ENCODE measurements at regions not wholly inside any gene's neighbourhood (a gene's known extent, or its start where the extent isn't known, plus 50 kb on each side); places are given as distances from the start of the nearest gene placed in this dataset.

DNA sequence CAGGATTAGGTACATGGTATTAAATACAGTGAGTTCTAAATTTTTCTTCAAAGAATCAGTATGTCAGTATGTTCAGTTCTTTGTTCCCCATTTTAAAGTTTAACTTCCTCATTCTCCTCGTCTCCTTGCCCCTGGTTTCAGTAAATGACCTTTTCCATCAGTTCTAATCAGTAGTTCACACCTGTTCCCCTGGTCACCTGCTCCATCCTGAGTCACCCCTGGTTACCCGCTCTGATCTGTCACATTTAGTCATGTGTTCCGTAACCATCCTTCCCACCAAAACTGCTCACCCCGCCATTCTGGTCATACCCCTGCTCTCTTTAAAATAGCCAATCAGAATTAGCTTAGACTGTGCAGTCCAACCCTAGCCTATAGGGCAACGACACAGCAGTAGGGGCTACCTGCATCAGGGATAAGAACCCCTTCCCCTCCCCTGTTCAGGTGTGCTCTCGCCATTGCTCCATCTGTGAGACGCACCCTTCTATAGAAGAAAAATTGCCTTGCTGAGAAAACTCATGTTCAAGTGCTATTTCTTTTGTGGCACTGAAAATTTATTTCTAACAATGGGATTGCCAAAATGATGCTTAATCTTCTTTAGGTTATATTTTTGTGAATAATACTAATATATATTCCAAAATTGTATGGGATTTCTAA lies 181.3 kb downstream of the OR13H1 start:
- peaks cover 8% of the 10 kb centered on the region for H3K36me3 Mint-ChIP-seq (ENCODE audit: low read depth)
- POLR2A ChIA-PET: no interaction called here
- no peaks in the 10 kb centered on the region for H3K4me1 Mint-ChIP-seq
- no peak for DNase-seq
- peaks cover 9% of the 10 kb centered on the region for H3K9me3 Mint-ChIP-seq
- CTCF ChIA-PET: no interaction called here
- no peak overlapping the region for H3K27ac Mint-ChIP-seq
- no peak overlapping the region for H3K4me3 Mint-ChIP-seq
- no peaks in the 10 kb centered on the region for H3K27me3 Mint-ChIP-seq

GRCh38 chrX:131727778-131728177 lies 183.9 kb downstream of the OR13H1 start:
- Mint-ChIP-seq H3K27ac (no peak overlapping the region), H3K4me3 (no peak overlapping the region), H3K27me3 (no peaks in the 10 kb centered on the region), H3K4me1 (no peaks in the 10 kb centered on the region), H3K9me3 (peaks cover 9% of the 10 kb centered on the region), H3K36me3 (ENCODE audit: low read depth) (peaks cover 8% of the 10 kb centered on the region)
- no peak for DNase-seq
- CTCF ChIA-PET: no interaction called here
- POLR2A ChIA-PET: no interaction called here

- no peak for DNase-seq
- H3K27me3 Mint-ChIP-seq: no peaks in the 10 kb centered on the region
- H3K27ac Mint-ChIP-seq: no peak overlapping the region
- peaks cover 9% of the 10 kb centered on the region for H3K9me3 Mint-ChIP-seq
- POLR2A ChIA-PET: no interaction called here
- no peak overlapping the region for H3K4me3 Mint-ChIP-seq
- H3K36me3 Mint-ChIP-seq (ENCODE audit: low read depth): peaks cover 10% of the 10 kb centered on the region
- CTCF ChIA-PET: no interaction called here
- H3K4me1 Mint-ChIP-seq: no peaks in the 10 kb centered on the region
Measured at GRCh38 chrX:131728295-131729145, 184.6 kb downstream of the OR13H1 start.

DNA sequence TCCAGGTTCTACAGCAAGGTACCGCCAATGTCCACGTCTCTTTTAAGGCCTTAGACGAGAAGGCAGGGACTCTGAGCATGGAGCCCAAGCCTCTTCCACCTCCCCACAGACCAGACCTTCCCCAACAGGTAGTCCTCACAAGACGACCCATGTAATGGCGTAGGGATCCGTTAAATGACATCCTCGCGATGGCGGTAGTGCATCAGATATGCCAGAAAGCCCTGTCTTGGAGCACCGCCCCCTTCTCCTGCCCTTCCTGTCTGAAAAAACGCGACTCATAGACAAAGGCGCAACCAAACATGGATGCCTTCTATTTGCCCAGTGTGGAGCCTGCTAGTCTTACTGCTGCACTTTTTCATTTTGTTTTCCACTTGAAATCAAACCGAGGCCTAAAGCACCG lies 185.4 kb downstream of the OR13H1 start:
- ChIA-PET CTCF (no interaction called here), POLR2A (no interaction called here)
- Mint-ChIP-seq H3K27ac (no peak overlapping the region), H3K4me1 (no peaks in the 10 kb centered on the region), H3K4me3 (no peak overlapping the region), H3K36me3 (ENCODE audit: low read depth) (peaks cover 15% of the 10 kb centered on the region), H3K9me3 (peaks cover 9% of the 10 kb centered on the region), H3K27me3 (no peaks in the 10 kb centered on the region)
- no peak for DNase-seq

DNA sequence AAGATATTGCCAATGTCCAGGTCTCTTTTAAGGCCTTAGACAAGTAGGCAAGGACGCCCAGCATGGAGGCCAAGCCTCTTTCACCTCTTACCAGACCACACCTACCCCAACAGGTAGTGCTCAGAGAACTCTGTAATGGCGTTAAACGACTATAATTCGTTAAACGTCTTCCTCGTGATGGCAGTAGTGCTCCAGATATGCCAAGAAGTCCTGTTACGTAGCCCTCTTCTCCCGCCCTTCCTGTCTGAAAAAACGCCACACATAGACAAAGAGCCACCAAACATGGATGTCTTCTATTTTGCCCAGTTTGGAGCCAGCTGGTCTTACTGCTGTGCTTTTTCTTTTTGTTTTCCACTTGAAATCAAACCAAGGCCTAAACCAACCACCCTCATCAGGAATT lies 190.7 kb downstream of the OR13H1 start:
- peaks cover 11% of the 10 kb centered on the region for H3K36me3 Mint-ChIP-seq (ENCODE audit: low read depth)
- no peak overlapping the region for H3K4me3 Mint-ChIP-seq
- no peaks in the 10 kb centered on the region for H3K27me3 Mint-ChIP-seq
- no peak overlapping the region for H3K27ac Mint-ChIP-seq
- H3K4me1 Mint-ChIP-seq: no peaks in the 10 kb centered on the region
- POLR2A ChIA-PET: no interaction called here
- CTCF ChIA-PET: no interaction called here
- H3K9me3 Mint-ChIP-seq: peaks cover under 1% of the 10 kb centered on the region
- DNase-seq: no peak

- no peak for DNase-seq
- H3K4me3 Mint-ChIP-seq: no peak overlapping the region
- peaks cover 15% of the 10 kb centered on the region for H3K36me3 Mint-ChIP-seq (ENCODE audit: low read depth)
- peaks cover 2% of the 10 kb centered on the region for H3K9me3 Mint-ChIP-seq
- ChIA-PET POLR2A (no interaction called here), CTCF (no interaction called here)
- no peak overlapping the region for H3K27ac Mint-ChIP-seq
- H3K4me1 Mint-ChIP-seq: no peaks in the 10 kb centered on the region
- H3K27me3 Mint-ChIP-seq: no peaks in the 10 kb centered on the region
Measured at GRCh38 chrX:131735127-131735526, 191.3 kb downstream of the OR13H1 start.

- CTCF ChIA-PET: no interaction called here
- Mint-ChIP-seq H3K27me3 (no peaks in the 10 kb centered on the region), H3K36me3 (ENCODE audit: low read depth) (peaks cover 26% of the 10 kb centered on the region), H3K27ac (no peak overlapping the region), H3K9me3 (peaks cover 2% of the 10 kb centered on the region), H3K4me3 (no peak overlapping the region), H3K4me1 (no peaks in the 10 kb centered on the region)
- POLR2A ChIA-PET: no interaction called here
- DNase-seq: no peak
Measured at GRCh38 chrX:131739823-131740222, 195.9 kb downstream of the OR13H1 start.

DNA sequence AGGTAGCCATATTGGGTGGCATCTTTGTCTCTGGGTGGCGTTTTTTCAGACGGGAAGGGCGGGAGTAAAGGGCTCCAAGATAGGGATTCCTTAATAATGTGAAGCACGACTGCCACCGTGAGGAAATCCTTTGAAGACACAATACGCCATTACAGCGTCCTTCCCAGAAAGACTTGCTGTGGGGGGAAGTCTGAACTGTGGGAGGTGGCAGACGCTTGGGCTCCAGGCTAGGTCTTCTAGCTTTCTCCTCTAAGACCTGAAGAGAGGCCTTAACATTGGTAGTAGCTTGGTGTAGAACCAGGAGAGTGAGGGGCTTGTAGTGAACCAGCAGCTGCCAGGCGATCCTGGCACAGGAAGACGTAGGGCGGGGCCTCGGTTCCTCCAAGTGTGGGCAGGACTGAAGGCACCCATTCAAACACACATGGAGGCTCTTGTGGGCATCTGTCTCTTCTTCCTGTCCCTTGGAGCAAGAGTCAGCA lies 197.3 kb downstream of the OR13H1 start:
- DNase-seq: no peak
- Mint-ChIP-seq H3K27ac (no peak overlapping the region), H3K4me3 (no peak overlapping the region), H3K36me3 (ENCODE audit: low read depth) (peaks cover 27% of the 10 kb centered on the region), H3K4me1 (no peaks in the 10 kb centered on the region), H3K9me3 (peaks cover 2% of the 10 kb centered on the region), H3K27me3 (no peaks in the 10 kb centered on the region)
- POLR2A ChIA-PET: no interaction called here
- CTCF ChIA-PET: no interaction called here

- DNase-seq: no peak
- no peaks in the 10 kb centered on the region for H3K4me1 Mint-ChIP-seq
- POLR2A ChIA-PET: no interaction called here
- H3K36me3 Mint-ChIP-seq (ENCODE audit: low read depth): peaks cover 33% of the 10 kb centered on the region
- no peak overlapping the region for H3K27ac Mint-ChIP-seq
- H3K4me3 Mint-ChIP-seq: no peak overlapping the region
- CTCF ChIA-PET: no interaction called here
- H3K27me3 Mint-ChIP-seq: no peaks in the 10 kb centered on the region
- H3K9me3 Mint-ChIP-seq: no peaks in the 10 kb centered on the region
Measured at GRCh38 chrX:131745942-131746489, 202.1 kb downstream of the OR13H1 start.

DNA sequence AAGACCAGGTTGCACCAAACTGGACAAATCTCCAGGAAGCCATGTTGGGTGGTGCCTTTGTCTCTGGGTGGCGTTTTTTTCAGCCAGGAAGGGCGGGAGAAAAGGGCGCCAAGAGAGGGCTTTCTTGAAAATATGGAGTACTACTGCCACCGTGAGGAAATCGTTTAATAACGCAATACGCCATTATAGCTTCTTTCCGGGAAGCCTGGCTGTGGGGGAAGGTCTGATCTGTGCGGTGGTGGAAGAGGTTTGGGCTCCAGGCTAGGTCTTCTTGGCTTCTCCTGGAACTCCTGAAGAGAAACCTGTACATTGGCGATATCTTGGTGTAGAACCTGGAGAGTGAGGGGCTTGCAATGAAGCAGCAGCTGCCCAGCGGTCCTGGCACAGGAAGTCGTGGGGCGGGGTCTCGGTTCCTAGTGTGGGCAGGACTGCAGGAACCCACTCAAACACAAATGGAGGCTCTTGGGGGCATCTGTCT lies 202.7 kb downstream of the OR13H1 start:
- Mint-ChIP-seq H3K9me3 (no peaks in the 10 kb centered on the region), H3K27ac (no peak overlapping the region), H3K36me3 (ENCODE audit: low read depth) (peaks cover 30% of the 10 kb centered on the region), H3K4me1 (no peaks in the 10 kb centered on the region), H3K4me3 (no peak overlapping the region), H3K27me3 (no peaks in the 10 kb centered on the region)
- POLR2A ChIA-PET: no interaction called here
- CTCF ChIA-PET: no interaction called here
- DNase-seq: no peak

DNA sequence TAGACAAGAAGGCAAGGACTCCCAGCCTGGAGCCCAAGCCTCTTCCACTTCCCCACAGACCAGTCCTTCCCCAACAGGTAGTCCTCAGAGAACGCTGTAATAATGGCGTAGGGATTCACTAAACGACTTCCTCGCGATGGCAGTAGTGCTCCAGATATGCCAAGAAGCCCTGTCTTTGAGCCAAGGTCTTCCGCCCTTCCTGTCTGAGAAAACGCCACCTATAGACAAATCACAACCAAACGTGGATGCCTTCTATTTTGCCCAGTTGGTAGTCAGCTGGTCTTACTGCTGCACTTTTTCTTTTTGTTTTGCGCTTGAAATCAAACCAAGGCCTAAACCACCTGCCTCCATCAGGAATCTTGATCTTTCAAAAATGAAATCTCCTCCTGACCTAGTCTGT lies 203.3 kb downstream of the OR13H1 start:
- no peaks in the 10 kb centered on the region for H3K27me3 Mint-ChIP-seq
- POLR2A ChIA-PET: no interaction called here

DNA sequence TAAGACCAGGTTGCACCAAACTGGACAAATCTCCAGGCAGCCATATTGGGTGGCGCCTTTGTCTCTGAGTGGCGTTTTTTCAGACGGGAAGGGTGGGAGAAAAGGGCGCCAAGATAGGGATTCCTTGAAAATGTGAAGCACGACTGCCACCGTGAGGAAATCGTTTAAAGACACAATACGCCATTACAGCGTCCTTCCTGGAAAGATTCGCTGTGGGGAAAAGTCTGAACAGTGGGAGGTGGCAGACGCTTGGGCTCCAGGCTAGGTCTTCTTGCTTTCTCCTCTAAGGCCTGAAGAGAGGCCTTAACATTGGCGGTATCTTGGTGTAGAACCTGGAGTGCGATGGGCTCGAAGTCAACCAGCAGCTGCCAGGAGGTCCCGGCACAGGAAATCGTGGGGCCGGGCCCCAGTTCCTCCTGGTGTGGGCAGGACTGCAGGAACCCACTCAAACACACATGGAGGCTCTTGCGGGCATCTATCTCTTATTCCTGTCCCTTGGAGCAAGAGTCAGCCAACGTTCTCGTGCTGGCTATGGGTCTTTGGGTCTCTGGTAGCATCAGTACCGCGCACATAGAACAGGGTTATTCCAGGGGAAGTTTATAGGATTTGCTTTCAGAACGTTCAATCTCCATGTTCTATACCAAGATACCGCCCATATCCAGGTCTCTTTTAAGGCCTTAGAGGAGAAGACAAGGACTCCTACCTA lies 208.8 kb downstream of the OR13H1 start:
- CTCF ChIA-PET: no interaction called here
- Mint-ChIP-seq H3K27ac (no peak overlapping the region), H3K36me3 (ENCODE audit: low read depth) (peaks cover 14% of the 10 kb centered on the region), H3K4me3 (no peak overlapping the region), H3K4me1 (no peaks in the 10 kb centered on the region), H3K9me3 (no peaks in the 10 kb centered on the region), H3K27me3 (no peaks in the 10 kb centered on the region)
- DNase-seq: no peak
- POLR2A ChIA-PET: no interaction called here

More for the DNA sequence above, 203.3 kb downstream of the OR13H1 start:
- Mint-ChIP-seq H3K4me3 (no peak overlapping the region), H3K27ac (no peak overlapping the region), H3K36me3 (ENCODE audit: low read depth) (peaks cover 31% of the 10 kb centered on the region), H3K4me1 (no peaks in the 10 kb centered on the region), H3K9me3 (no peaks in the 10 kb centered on the region)
- no peak for DNase-seq
- CTCF ChIA-PET: no interaction called here

DNA sequence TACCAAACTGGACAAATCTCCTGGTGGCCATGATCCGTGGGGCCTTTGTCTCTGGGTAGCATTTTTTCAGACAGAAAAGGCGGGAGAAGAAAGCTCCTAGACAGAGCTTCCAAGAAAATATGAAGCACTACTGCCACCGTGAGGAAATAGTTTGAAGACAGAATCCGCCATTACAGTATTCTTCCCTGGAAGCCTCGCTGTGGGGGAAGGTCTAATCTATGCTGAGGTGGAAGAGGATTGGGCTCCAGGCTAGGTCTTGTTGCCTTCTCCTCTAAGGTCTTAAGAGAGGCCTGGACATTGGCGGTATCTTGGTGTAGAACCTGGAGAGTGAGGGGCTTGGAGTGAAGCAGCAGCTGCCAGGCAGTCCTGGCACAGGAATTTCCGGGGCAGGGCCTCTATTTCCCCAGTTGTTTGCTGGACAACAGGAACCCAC lies 218.9 kb downstream of the OR13H1 start:
- POLR2A ChIA-PET: no interaction called here
- H3K27ac Mint-ChIP-seq: no peak overlapping the region
- H3K4me1 Mint-ChIP-seq: no peaks in the 10 kb centered on the region
- DNase-seq: no peak
- no peak overlapping the region for H3K4me3 Mint-ChIP-seq
- H3K27me3 Mint-ChIP-seq: no peaks in the 10 kb centered on the region
- CTCF ChIA-PET: no interaction called here
- no peaks in the 10 kb centered on the region for H3K9me3 Mint-ChIP-seq
- H3K36me3 Mint-ChIP-seq (ENCODE audit: low read depth): peaks cover 17% of the 10 kb centered on the region

Data from activated CD4-positive, alpha-beta memory T cell treated with anti-CD3 and anti-CD28 coated beads, Interleukin-2, amount 10 ng/mL, durations not matched to agents 7 days and 5 days (primary cell).